ENCODE measurements at regions not wholly inside any gene's neighbourhood (a gene's known extent, or its start where the extent isn't known, plus 50 kb on each side); places are given as distances from the start of the nearest gene placed in this dataset.

DNA sequence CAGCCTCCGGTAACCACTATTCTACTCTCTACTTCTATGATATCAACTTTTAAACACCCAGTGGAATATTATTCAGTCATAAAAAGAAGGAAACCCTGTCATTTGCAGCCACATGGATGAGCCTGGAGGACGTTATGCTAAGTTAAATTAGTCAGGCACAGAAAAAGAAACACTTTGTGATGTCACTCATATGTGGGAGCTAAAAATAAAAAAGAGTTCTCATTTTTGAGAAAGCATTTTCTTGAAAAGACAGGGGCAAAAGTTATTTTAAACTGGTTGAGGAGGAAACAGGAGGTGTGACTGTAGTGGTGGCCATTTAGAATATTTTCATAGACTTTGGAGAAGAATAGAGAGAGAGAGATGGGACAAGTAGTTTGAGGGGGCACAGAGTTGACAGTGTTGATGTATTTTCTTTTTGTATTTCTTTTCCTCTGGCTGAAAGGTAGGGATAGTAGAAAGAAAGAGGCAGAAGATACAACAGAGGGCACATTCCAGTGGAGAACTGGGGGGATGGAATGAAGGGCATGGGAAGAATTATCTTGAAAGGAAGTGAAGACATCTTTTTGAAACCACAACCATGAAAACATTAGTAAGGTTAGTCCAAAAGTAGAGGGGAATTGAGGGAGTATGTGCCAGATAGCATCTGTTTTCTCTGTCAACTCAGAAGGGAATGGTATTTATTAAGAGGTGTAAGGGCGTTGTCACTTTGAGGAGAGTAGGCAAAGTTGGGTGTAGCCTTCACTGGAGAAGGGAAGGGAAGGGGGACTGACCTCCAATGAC is 181.3 kb upstream of the GMDS start:
- Histone ChIP-seq H3K36me3 (ENCODE audit: insufficient read depth, low read length) (no peaks in the 10 kb centered on the region), H3K27ac (ENCODE audit: low read depth, low read length, poor library complexity, severe bottlenecking) (no peak overlapping the region), H3K9me2 (ENCODE audit: low read depth, low read length) (no peaks in the 10 kb centered on the region), H3K4me1 (ENCODE audit: insufficient read depth, low read length, severe bottlenecking) (no peaks in the 10 kb centered on the region), H3K9me3 (ENCODE audit: low read length) (no peaks in the 10 kb centered on the region), H3K79me2 (ENCODE audit: insufficient read depth, low read length) (no peaks in the 10 kb centered on the region), H3K9ac (ENCODE audit: low read length) (no peak overlapping the region), H4K20me1 (ENCODE audit: insufficient read depth, low read length) (no peaks in the 10 kb centered on the region), H3F3A (ENCODE audit: insufficient read depth, low read length) (no peaks in the 10 kb centered on the region), H2AFZ (ENCODE audit: low read length) (no peak overlapping the region), H3K4me2 (ENCODE audit: low read length) (no peak overlapping the region), H3K4me3 (ENCODE audit: low read depth, low read length, poor library complexity, severe bottlenecking) (no peak overlapping the region), H3K27me3 (ENCODE audit: insufficient read depth, low read length) (no peaks in the 10 kb centered on the region)
- TF ChIP-seq EZH2 (IDR thresholded peaks at IDR 0.05; ENCODE audit: borderline replicate concordance, low read length) = no peak
- TF ChIP-seq, protein P1, sequence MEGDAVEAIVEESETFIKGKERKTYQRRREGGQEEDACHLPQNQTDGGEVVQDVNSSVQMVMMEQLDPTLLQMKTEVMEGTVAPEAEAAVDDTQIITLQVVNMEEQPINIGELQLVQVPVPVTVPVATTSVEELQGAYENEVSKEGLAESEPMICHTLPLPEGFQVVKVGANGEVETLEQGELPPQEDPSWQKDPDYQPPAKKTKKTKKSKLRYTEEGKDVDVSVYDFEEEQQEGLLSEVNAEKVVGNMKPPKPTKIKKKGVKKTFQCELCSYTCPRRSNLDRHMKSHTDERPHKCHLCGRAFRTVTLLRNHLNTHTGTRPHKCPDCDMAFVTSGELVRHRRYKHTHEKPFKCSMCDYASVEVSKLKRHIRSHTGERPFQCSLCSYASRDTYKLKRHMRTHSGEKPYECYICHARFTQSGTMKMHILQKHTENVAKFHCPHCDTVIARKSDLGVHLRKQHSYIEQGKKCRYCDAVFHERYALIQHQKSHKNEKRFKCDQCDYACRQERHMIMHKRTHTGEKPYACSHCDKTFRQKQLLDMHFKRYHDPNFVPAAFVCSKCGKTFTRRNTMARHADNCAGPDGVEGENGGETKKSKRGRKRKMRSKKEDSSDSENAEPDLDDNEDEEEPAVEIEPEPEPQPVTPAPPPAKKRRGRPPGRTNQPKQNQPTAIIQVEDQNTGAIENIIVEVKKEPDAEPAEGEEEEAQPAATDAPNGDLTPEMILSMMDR (IDR thresholded peaks at IDR 0.05; ENCODE audit: low read length) = no peak

DNA sequence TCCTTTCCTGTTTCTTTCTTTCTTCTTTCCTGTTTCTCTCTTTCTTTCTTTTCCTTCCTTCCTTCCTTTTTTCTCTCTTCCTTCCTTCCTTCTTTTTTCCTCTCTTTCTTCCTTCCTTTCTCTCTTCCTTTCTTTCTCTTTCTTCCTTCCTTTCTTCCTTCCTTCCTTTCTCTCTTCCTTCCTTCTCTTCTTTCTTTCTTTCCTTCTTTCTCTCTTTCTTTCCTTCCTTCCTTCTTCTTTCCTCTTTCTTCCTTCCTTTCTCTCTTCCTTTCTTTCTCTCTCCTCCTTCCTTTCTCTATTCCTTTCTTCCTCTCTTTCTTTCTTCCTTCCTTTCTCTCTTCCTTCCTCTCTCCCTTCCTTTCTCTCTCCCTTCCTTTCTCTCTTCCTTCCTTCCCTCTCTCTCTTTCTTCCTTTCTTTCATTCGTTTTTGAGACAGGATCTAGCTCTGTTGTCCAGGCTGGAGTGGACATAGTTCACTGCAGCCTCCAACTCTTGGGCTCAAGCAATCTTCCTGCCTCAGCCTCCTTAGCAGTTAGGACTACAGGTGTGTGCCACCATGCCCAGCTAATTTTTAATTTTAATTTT is 170.8 kb upstream of the GMDS start:
- H3K9me2 ChIP-seq (ENCODE audit: low read depth, low read length) = no peaks in the 10 kb centered on the region
- H3K9ac ChIP-seq (ENCODE audit: low read length) = no peak overlapping the region
- no peak overlapping the region for H3K4me2 ChIP-seq (ENCODE audit: low read length)
- no peaks in the 10 kb centered on the region for H4K20me1 ChIP-seq (ENCODE audit: insufficient read depth, low read length)
- no peaks in the 10 kb centered on the region for H3K27me3 ChIP-seq (ENCODE audit: insufficient read depth, low read length)
- no peak overlapping the region for H3K4me3 ChIP-seq (ENCODE audit: low read depth, low read length, poor library complexity, severe bottlenecking)
- H3K9me3 ChIP-seq (ENCODE audit: low read length) = no peaks in the 10 kb centered on the region
- no peak overlapping the region for H2AFZ ChIP-seq (ENCODE audit: low read length)
- no peaks in the 10 kb centered on the region for H3F3A ChIP-seq (ENCODE audit: insufficient read depth, low read length)
- no peaks in the 10 kb centered on the region for H3K36me3 ChIP-seq (ENCODE audit: insufficient read depth, low read length)
- H3K4me1 ChIP-seq (ENCODE audit: insufficient read depth, low read length, severe bottlenecking) = no peaks in the 10 kb centered on the region
- TF ChIP-seq, protein P1 (IDR thresholded peaks at IDR 0.05; ENCODE audit: low read length) = no peak
- TF ChIP-seq EZH2 (IDR thresholded peaks at IDR 0.05; ENCODE audit: borderline replicate concordance, low read length) = no peak
- no peaks in the 10 kb centered on the region for H3K79me2 ChIP-seq (ENCODE audit: insufficient read depth, low read length)
- no peak overlapping the region for H3K27ac ChIP-seq (ENCODE audit: low read depth, low read length, poor library complexity, severe bottlenecking)

DNA sequence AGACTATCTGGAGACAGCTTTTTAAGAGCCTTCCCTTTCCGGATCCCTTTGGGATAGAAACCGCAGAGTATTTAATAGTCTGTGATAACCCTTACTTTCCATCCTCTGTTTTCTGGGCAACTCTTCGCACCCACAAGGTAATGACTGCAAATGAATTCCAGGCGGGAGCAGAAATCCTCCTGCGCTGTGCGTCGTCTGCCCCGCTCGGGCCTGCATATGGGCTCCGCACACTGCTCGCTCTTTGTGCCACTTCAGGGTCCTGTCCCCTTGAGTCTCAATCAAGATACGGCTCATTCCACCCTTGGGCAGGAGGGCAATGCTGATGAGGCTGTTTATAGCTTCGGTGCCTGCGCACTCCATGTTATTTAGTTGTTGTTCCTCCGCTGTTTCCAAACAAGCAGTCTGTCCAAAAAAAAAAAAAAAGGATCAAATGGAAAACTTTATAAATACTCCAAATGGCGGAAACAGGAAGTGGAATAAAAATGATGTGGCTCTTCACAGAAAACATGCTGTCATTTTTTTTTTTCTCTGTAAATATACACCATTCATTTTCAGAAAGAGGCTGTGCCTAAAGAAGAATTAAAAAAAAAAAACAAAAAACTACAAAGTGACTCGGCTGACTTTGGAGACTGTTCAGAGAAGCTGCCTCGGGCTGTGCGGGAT is 169.6 kb upstream of the GMDS start:
- H3K4me2 ChIP-seq (ENCODE audit: low read length) = no peak overlapping the region
- H2AFZ ChIP-seq (ENCODE audit: low read length) = no peak overlapping the region
- no peaks in the 10 kb centered on the region for H3K36me3 ChIP-seq (ENCODE audit: insufficient read depth, low read length)
- H4K20me1 ChIP-seq (ENCODE audit: insufficient read depth, low read length) = no peaks in the 10 kb centered on the region
- H3K9ac ChIP-seq (ENCODE audit: low read length) = no peak overlapping the region
- no peak for TF ChIP-seq EZH2 (IDR thresholded peaks at IDR 0.05; ENCODE audit: borderline replicate concordance, low read length)
- TF ChIP-seq, protein P1 (IDR thresholded peaks at IDR 0.05; ENCODE audit: low read length) = no peak
- H3K27ac ChIP-seq (ENCODE audit: low read depth, low read length, poor library complexity, severe bottlenecking) = no peak overlapping the region
- no peaks in the 10 kb centered on the region for H3K9me2 ChIP-seq (ENCODE audit: low read depth, low read length)
- H3K4me1 ChIP-seq (ENCODE audit: insufficient read depth, low read length, severe bottlenecking) = no peaks in the 10 kb centered on the region
- no peaks in the 10 kb centered on the region for H3K27me3 ChIP-seq (ENCODE audit: insufficient read depth, low read length)
- H3K79me2 ChIP-seq (ENCODE audit: insufficient read depth, low read length) = no peaks in the 10 kb centered on the region
- no peak overlapping the region for H3K4me3 ChIP-seq (ENCODE audit: low read depth, low read length, poor library complexity, severe bottlenecking)
- H3K9me3 ChIP-seq (ENCODE audit: low read length) = no peaks in the 10 kb centered on the region
- H3F3A ChIP-seq (ENCODE audit: insufficient read depth, low read length) = no peaks in the 10 kb centered on the region

All from OCI-LY1 (cell line).